NOMO-1 (cell line): ENCODE measurements at regions not wholly inside any gene's neighbourhood (a gene's known extent, or its start where the extent isn't known, plus 50 kb on each side); places are given as distances from the start of the nearest gene placed in this dataset.
"Not testable (repeated sequence)": the region's sequence is repeated elsewhere in the genome, so short reads cannot be mapped to it uniquely, and the experiment has no call there.

Source experiments
- DNase-seq, 2 experiments: peaks; one replicate each; lab custom pipeline; 2025; ENCODE audit not compliant: unreplicated experiment in 2 of 2; lab: John Stamatoyannopoulos, UW

DNA sequence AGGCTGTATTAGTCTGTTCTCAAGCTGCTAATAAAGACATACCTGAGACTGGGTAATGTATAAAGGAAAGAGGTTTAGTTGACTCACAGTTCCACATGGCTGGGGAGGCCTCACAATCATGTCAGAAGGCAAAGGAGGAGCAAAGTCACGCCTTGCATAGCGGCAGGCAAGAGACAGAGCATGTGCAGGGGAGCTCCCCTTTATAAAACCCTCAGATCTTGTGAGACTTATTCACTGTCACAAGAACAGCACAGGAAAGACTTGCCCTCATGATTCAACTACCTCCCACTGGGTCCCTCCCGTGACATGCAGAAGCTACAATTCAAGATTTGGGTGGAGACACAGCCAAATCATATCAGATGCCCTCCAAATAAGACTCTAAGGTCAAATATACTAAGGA lies 139.4 kb upstream of the TOP1 start:
- DNase-seq: not testable (repeated sequence)

DNA sequence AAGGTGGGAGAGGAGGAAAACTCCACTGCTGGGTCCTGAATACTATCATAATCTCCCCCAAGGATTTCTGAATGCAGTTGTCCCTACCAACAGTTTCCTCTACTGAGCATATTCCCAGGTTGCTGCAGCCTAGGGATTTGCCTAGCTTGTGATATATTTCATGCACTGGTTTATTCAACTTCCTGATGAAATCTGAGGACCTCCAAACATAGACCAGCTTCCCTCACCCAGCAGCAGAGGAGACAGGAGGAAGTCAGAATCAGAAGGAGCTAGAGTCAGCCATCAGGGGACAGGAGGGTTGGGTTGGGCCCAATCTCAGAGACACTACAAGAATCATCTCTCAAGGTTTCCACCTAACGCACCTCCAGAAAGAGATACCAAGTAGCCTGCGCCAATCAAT lies 138.4 kb upstream of the TOP1 start:
- no peak for DNase-seq

DNA sequence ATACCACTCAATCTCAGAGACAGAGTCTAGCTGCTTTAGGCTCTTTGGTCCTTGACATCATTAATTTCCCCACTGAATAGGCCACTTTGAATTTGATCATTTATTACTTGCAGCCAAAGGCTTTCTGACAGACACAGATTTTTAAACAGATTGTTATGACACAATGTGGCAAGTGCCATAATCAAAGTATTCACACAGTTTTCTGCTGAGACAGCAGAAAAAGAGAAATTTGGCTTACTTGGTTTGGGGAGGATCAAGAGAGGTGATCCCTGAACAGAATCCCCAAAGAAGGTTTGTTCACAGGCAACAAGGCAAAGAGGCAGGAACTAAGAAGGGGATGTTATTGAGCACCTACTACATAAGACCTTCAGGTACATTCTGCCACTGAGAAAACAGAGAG lies 138.0 kb upstream of the TOP1 start:
- DNase-seq: no peak

DNA sequence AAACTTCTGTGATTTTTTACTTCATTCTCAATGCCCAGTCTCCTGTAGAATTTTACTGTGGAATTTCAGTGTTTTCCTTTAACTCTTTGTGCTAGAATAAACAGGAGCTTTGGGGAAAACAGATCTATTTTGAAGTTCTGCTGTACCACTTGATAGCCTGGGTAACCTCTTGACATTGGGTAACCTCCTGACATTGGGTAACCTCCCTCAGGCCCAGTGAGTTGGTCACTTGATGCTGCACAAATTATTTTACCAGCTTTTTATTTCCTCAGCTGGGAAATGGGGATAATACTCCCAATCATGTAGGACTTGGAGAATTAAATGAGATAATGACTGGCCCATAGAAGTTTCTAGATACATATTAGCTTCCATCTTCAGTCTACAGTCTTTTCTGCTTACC lies 137.3 kb upstream of the TOP1 start:
- DNase-seq: no peak

DNA sequence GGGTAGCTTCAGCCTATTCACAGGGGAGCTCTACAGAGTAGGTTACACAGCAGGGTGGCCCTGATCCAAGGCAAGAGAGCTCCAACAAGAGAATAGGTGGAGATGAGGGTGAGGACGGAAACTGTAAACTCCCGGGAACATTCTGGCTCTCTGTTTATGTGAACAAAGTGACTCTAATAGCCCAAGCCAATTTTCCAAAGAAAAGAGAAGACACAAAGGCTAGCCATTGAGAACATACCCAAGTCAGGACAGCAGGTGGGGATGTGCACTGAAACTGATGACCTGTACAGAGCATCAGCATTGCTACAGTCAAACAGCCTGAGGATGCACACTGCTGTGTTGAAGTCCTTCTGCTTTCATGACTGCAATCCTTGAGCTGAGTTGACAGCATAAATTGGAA lies 136.0 kb upstream of the TOP1 start:
- DNase-seq: no peak

DNA sequence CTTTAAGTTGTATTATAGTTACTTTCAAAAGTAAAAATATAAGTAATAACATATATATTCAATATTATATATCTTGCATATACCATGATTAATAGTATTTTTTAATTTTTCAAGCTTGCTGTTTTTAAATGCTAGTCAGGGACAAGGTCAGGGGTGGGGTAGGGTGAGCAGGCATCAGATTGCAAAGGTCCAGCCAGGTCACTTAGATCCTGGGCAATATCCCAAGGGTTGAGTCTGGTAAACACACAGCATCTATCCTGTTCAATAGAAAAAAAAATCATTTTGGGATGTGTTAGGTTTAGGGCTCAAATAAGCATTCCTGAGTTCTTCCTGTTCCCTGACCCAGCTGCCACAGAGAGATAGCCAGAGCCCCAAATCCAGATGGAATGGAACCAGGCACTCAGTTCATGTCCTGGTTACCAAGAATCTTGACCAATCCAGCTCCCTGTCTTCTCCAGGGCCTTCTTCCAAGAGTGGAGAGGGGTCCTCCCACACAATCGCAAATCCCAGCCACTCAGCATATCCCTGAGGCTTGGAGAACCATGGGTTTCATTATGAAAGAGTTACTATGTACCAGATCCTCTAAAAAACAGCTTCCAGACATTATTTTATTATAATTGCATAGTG lies 134.9 kb upstream of the TOP1 start:
- no peak for DNase-seq

DNA sequence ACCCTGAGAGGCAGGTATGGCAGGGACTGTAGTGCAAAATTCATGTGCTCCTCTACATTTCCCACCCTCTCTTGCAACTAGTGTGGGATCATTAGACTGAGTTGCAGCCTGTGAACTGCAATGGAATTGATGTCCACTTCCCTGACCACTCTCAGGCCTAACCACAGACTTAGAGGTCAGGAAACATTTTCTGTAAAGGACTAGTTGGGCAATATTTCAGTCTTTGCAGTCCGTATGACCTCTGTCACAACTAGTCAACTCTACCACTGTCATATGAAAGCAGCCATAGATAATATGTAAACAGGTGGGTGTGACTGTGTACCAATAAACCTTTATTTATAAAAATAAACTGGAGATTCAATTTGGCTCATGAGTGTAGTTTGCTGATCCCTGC lies 134.4 kb upstream of the TOP1 start:
- DNase-seq: no peak

DNA sequence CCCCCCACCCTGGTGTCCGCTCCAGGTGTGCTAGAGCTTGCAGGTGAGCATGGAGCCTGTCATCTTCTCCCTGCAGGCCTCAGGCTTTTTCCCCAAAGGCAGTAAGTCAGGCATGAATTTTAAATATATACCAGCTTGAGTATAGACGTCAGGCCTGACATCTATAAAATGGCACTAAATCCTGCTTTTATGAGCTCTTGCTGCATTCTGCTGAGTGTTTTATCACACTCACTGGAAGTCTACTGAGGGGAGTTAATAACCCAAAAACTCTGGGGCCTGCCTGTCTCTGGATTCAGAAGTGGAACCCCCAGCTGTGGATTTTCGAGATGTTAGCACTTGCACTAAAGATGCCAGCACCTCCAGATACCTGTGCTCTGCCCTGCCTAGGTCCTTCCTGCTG lies 133.4 kb upstream of the TOP1 start:
- DNase-seq: no peak

DNA sequence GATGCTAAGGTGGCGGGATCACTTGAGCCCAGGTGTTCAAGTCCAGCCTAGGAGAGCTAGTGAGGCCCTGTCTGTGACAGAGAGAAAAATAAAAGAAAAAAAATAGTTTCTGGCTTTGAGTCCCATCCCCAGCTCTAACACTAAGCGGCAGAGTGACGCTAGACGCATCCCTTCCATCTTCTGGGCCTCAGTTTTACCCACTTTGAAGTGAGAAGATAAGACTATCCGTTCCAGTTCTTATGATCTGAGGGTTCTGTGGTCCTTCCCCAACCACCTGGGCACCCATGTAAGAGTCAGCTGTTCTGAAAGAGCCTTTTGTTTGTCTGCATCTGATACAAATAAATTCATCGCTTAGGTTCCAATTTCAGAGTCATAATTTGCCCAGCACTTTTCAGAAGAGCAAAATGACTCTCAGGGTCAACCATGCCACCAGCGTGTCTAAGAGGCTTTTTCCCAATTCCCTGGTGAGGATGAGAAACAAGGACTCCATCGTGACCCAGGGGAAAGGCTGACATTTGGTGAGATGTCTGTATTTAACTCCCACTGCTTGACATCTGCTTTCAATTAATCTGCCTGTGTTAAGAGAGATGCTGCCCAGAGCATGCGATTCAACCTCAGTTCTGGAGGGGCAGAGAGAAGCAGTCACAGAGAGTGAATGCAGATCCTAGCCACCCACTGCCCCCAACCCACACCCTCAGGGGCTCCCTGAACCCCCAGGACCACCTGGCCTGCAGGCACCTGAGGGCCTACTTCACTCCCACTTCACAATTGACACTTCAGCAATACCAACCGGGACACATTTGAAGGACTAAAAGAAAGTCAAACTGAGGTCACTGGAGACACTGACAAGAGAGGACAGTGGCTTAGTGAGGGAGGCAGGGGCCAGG lies 131.6 kb upstream of the TOP1 start:
- no peak for DNase-seq

DNA sequence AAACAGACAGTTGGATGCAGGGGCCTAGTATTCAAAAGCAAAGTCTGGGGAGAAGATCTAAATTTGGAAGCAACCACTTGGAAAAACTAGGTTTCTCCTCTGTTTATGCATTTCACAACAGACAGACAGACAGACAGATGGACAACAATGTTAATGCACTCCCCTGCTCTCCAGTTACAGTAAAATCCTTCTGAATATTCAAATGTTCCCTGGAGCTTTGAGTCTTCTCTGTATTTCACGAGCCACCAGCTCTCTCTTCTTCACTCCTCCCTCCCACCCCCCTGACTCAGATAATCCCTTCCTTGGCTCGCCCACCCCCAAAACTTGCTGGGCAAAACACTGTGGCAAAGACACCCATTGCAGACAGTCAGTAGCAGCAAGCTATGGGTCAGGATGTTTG lies 129.3 kb upstream of the TOP1 start:
- DNase-seq: no peak

DNA sequence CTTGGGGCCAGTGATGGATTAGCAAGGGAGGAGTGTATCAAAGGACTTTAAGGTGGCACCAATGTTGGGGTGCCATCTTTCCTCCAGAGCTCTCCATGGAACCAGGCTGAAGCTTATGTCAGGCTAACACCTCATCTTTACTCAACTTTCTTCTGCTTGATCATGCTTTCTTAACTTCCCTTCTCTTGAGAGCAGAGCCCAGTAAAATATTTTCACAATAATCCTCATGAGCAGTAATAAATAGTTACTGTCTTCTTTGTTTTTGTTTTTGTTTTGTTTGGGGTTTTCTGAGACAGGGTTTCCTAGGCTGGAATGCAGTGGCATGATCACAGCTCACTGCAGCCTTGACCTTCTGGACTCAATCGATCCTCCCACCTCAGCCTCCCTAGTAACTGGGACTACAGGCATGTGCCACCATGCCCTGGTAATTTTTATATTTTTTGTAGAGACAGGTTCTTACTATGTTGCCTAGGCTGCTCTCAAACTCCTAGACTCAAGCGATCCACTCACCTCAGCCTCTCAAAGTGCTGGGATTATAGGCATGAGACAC lies 127.9 kb upstream of the TOP1 start:
- DNase-seq: no peak

DNA sequence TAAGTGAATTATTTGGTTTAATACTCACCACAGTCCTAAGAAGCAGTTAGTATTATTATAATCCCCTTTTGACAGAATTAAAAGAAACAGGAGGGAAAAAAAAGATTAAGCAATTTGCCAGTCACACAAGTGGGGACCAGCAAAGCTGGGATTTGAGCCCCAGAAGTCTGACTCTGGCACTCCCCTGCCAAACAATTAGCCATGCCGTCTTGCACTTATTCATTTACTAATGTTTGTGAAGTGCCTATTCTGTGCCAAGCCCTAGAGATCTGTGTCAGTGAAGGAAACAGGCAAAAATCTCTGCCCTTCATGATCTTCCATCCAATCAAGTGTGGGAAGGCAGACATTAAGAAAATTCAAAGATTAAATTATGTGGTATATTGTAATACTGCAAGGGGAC lies 126.0 kb upstream of the TOP1 start:
- no peak for DNase-seq

DNA sequence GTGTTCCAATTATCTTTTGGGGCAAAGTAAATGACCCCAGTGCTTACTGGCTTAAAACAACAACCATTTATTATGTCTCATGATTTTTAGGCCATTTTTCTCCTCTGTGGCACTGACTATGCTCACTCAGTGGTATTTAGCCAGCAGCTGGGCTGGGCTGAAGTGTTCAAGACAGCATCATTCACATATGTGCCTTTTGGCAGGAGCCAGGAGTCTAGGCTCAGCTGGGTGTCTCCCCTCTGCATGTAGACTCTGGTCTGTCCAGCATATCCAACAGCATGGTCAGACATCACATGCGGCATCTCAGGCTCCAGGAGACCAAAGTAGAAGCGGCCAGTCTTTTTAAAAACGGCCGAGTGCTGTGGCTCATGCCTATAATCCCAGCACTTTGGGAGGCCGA lies 120.3 kb upstream of the TOP1 start:
- DNase-seq: no peak

DNA sequence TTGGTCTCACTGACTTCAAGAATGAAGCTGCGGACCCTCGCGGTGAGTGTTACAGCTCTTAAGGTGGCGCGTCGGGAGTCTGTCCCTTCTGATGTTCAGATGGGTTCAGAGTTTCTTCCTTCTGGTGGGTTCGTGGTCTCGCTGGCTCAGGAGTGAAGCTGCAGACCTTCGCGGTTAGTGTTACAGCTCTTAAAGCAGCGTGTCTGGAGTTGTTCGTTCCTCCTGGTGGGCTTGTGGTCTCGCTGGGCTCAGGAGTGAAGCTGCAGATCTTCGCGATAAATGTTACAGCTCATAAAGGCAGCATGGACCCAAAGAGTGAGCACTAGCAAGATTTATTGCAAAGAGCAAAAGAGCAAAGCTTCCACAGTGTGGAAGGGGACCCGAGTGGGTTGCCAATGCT lies 119.1 kb upstream of the TOP1 start:
- DNase-seq: not testable (repeated sequence)

DNA sequence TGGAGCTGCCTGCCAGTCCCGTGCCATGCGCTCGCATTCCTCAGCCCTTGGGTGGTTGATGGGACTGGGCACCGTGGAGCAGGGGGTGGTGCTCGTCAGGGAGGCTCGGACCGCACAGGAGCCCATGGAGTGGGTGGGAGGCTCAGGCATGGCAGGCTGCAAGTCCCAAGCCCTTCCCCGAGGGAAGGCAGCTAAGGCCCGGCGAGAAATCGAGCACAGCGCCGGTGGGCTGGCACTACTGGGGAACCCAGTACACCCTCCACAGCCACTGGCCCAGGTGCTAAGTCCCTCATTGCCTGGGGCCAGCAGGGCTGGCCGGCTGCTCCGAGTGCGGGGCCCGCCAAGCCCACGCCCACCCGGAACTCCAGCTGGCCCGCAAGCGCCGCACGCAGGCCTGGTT lies 118.2 kb upstream of the TOP1 start:
- not testable (repeated sequence) for DNase-seq

DNA sequence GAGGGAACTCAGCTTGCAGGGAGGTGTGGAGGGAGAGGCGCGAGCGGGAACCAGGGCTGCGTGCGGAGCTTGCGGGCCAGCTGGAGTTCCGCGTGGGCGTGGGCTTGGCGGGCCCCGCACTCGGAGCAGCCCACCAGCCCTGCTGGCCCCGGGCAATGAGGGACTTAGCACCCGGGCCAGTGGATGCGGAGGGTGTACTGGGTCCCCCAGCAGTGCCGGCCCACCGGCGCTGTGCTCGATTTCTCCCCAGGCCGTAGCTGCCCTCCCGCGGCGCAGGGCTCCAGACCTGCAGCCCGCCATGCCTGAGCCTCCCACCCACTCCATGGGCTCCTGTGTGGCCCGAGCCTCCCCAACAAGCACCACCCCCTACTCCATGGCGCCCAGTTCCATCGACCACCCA lies 117.5 kb upstream of the TOP1 start:
- DNase-seq: not testable (repeated sequence)

DNA sequence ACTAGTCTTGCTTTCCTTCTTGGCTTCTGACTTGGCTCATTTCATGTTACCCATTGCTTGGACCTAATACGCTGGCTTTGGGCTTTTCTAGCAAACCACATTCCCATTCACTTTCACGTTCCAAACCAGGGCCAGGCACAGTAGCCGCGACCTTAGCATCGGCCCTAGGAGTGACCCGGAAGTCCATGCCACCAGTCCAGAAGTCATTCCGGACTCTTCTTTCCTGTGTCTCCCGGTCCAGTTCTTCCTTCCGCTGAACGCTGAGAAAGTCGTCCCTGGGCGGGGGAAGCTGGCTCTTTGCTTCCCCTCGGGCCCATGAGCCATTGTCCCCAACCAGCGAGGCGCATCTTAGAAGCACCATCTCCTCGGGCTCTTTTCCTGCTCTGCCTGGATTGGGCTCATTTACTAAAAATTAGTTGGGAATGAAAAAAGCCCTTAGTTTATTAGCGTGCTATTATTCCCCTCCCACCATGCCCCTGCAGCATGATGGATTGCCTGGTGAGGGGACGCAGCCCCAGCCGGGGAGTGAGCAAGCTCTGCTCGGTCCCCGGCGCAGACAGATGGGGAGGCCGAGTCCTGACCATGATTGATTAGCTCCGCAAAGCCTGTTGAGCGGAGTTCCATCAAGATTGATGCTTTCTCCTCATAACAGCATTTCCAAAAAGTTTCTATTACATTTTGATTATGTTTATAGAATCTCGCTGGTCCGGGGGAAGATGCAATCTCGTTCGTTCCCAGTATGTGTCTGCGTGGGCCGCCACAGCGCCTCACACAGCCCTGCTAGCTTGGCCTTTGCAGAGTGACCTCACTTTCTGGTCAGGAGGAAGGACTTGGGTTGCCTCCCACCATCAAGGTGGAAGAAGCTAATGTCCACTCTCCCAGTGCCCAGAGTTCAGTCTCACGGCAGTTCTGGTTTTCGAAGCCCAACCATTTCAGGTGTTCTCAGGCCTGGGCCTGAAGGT lies 115.1 kb upstream of the TOP1 start:
- no peak for DNase-seq

DNA sequence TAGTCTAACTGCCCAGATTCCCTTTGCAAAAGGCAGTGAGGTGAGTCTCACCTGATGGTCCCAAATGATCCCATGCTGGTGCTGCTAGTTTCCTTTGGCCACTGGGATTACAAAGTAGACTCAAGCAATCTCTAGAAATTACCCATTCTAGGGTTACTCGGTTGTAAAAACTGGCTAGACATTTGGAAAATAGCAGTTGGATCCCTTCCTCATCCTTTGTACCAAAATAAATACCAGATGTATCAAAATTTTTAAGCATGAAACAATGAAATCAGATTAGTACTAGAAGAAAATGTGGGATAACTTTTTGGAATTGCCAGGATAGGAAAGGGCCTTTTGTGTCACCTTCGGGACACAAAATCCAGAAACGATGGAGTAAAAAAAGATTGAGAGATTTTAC lies 112.9 kb upstream of the TOP1 start:
- DNase-seq: no peak

DNA sequence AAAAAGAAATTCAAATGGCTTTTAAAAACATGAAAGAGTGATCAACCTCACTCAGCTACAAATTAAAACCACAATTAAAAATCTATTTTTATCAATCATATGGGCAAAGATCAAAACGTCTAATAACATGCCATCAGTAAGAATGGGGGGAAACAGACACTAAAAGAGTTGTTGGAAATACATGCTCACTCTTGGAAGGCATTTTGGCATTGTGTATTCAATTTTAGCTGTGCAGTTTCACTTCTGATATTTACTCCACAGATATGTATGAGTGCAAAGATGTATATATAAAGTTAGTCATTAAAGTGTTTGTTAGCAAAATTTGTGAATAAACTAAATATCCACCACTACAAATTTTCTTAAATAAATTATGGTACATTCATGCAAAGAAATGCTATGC lies 112.3 kb upstream of the TOP1 start:
- no peak for DNase-seq

DNA sequence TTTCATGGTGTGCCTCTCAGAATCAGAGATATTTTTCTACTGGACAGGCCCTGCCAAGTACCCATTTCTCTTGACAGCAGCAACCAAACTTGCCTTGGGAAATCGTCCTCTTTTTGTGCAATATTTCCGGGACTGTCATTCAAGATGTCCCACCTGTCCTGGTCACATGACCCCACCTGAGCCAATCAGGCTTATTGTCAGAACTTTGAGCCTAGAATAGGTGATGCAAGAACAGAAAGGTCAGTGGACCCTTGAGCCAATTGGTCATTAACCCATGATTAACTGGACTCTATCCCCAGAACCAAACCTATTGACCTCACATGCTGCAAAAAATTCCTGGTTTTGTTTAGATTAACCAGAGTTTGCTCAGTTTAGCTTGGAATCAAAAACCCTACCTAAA lies 108.3 kb upstream of the TOP1 start:
- no peak for DNase-seq

DNA sequence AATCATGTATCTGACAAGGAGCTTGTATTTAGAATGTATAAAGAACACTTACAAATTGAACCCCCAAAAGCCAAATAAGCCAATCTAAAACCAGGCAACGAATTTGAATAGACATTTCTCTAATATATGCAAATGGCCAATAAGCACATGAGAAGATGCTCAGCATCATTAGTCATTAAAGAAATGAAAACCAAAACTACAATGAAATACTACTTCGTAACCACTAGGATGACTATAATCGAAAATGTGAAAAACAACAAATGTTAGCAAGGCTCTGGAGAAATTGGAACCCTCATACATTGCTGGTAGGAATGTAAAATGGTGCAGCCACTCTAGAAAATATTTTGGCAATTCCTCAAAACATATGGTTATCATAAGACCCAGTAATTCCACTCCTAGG lies 105.8 kb upstream of the TOP1 start:
- no peak for DNase-seq
